ENCODE measurements at regions not wholly inside any gene's neighbourhood (a gene's known extent, or its start where the extent isn't known, plus 50 kb on each side); places are given as distances from the start of the nearest gene placed in this dataset.

DNA sequence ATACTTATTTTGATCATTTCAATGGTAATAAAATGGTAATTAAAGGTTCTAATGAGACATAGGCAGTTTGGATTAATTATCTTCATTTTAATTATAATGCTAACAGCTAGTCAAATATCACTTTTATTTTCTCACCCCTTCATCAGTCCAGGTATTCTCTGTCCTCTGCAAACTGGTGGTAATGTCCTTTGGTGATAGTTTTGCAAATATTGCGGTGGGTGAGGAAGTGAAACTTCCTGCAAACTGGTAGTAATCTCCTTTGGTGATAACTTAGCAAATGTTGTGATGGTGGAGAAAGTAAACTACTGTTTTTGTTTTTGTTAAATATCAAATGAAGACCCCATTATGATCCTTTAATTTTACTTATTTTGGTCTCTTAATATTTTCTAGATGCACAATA is 209.0 kb downstream of the AMY1C start:
- TF ChIP-seq CTCF (IDR thresholded peaks at IDR 0.05; ENCODE audit: borderline replicate concordance, extremely low read depth, low read length, poor library complexity, severe bottlenecking): no peak
- TF ChIP-seq EZH2 (IDR thresholded peaks at IDR 0.05; ENCODE audit: borderline replicate concordance, low read depth, low read length, severe bottlenecking): no peak
